CD4-positive, CD25-positive, alpha-beta regulatory T cell (primary cell): ENCODE measurements at regions not wholly inside any gene's neighbourhood (a gene's known extent, or its start where the extent isn't known, plus 50 kb on each side); places are given as distances from the start of the nearest gene placed in this dataset.

Source experiments
- ATAC-seq, 2 donors: fragments of 150-1000 bp; cut with Tn5 transposase; one replicate each; pipeline ENCODE4 v1.10.0; 2021; ENCODE audit warnings: low read depth in 2 of 2, moderate number of reproducible peaks in 2 of 2, moderate library complexity in 1 of 2
- DNase-seq, 3 donors: peaks; one replicate each; pipeline versions ENCODE4 v3.0.0 to v3.0.0-alpha.2; 2012 to 2022; ENCODE audit warnings: mixed read lengths in 1 of 3
- H3K27ac ChIP-seq: one replicate; pipeline ENCODE4 v1.7.0; 2013; ENCODE audit warnings: mild to moderate bottlenecking, low read length; ENCODE audit not compliant: insufficient read depth, poor library complexity, severe bottlenecking
- H3K27me3 ChIP-seq: one replicate; pipeline ENCODE4 v1.7.0; 2013; ENCODE audit warnings: low read length; ENCODE audit not compliant: control insufficient read depth, insufficient read depth
- H3K36me3 ChIP-seq: one replicate; pipeline ENCODE4 v1.7.0; 2013; ENCODE audit warnings: mild to moderate bottlenecking, low read length, moderate library complexity; ENCODE audit not compliant: control insufficient read depth, insufficient read depth
- H3K4me1 ChIP-seq: 2 replicates; pipeline ENCODE4 v1.7.0; 2013; ENCODE audit warnings: mild to moderate bottlenecking, low read length; ENCODE audit not compliant: insufficient read depth, control insufficient read depth, poor library complexity, severe bottlenecking
- H3K4me3 ChIP-seq: one replicate; pipeline ENCODE4 v1.7.0; 2013; ENCODE audit warnings: low read depth, mild to moderate bottlenecking, low read length, moderate library complexity
- H3K9me3 ChIP-seq, 2 experiments: 1 replicate in 1 of 2; 2 replicates in 1 of 2; pipeline ENCODE4 v1.7.0; 2013; ENCODE audit warnings: low read length in 2 of 2, mild to moderate bottlenecking in 1 of 2, moderate library complexity in 1 of 2; ENCODE audit not compliant: control insufficient read depth in 2 of 2
- H3K27ac Mint-ChIP-seq, 3 donors: one replicate each; pipeline ENCODE4 v1.8.0; 2020 to 2022; ENCODE audit warnings: mild to moderate bottlenecking in 3 of 3, mixed read lengths in 3 of 3, moderate library complexity in 2 of 3
- H3K27me3 Mint-ChIP-seq: one replicate; pipeline ENCODE4 v1.8.0; 2022; ENCODE audit warnings: mild to moderate bottlenecking, mixed read lengths
- H3K36me3 Mint-ChIP-seq: one replicate; pipeline ENCODE4 v1.8.0; 2020; ENCODE audit warnings: mixed read lengths
- H3K4me1 Mint-ChIP-seq, 4 donors: one replicate each; pipeline ENCODE4 v1.8.0; 2020 to 2022; ENCODE audit warnings: mixed read lengths in 4 of 4, mild to moderate bottlenecking in 1 of 4
- H3K4me3 Mint-ChIP-seq, 4 donors: one replicate each; pipeline ENCODE4 v1.8.0; 2020 to 2022; ENCODE audit warnings: mild to moderate bottlenecking in 4 of 4, mixed read lengths in 4 of 4, moderate library complexity in 3 of 4
- H3K9me3 Mint-ChIP-seq, 7 donors: one replicate each; pipeline ENCODE4 v1.8.0; 2020 to 2022; ENCODE audit warnings: mixed read lengths in 7 of 7, mild to moderate bottlenecking in 3 of 7, moderate library complexity in 2 of 7

- Histone ChIP-seq H3K27ac (no peak overlapping the region), H3K36me3 (no peaks in the 10 kb centered on the region), H3K4me1 (no peaks in the 10 kb centered on the region), H3K9me3 (no peaks in the 10 kb centered on the region), H3K27me3 (no peaks in the 10 kb centered on the region), H3K4me3 (no peak overlapping the region)
- Mint-ChIP-seq H3K36me3 (no peaks in the 10 kb centered on the region), H3K4me3 (no peak overlapping the region), H3K27me3 (no peaks in the 10 kb centered on the region), H3K4me1 (no peaks in the 10 kb centered on the region), H3K27ac (no peak overlapping the region), H3K9me3 (peaks cover 0 to 7% (median 3%) of the 10 kb centered on the region in 7 donors)
- no peak for ATAC-seq
- no peak for DNase-seq
Observed at GRCh38 chr3:104175696-104176095, 1191.0 kb upstream of the ALCAM start.

GRCh38 chr3:104176706-104177105 is 1190.0 kb upstream of the ALCAM start:
- Histone ChIP-seq H3K27ac (no peak overlapping the region), H3K27me3 (no peaks in the 10 kb centered on the region), H3K36me3 (no peaks in the 10 kb centered on the region), H3K9me3 (no peaks in the 10 kb centered on the region), H3K4me1 (no peaks in the 10 kb centered on the region), H3K4me3 (no peak overlapping the region)
- H3K9me3 Mint-ChIP-seq = peaks cover 0 to 7% (median 1%) of the 10 kb centered on the region in 7 donors
- no peak overlapping the region for H3K4me3 Mint-ChIP-seq
- H3K4me1 Mint-ChIP-seq = no peaks in the 10 kb centered on the region
- no peak overlapping the region for H3K27ac Mint-ChIP-seq
- ATAC-seq (no peak), DNase-seq (no peak)
- H3K27me3 Mint-ChIP-seq = no peaks in the 10 kb centered on the region
- no peaks in the 10 kb centered on the region for H3K36me3 Mint-ChIP-seq

GRCh38 chr3:104178680-104179079 is 1188.0 kb upstream of the ALCAM start:
- DNase-seq (no peak), ATAC-seq (no peak)
- Histone ChIP-seq H3K9me3 (no peaks in the 10 kb centered on the region), H3K27me3 (no peaks in the 10 kb centered on the region), H3K36me3 (no peaks in the 10 kb centered on the region), H3K4me1 (no peaks in the 10 kb centered on the region), H3K4me3 (no peak overlapping the region), H3K27ac (no peak overlapping the region)
- no peaks in the 10 kb centered on the region for H3K4me1 Mint-ChIP-seq
- H3K27me3 Mint-ChIP-seq = no peaks in the 10 kb centered on the region
- no peaks in the 10 kb centered on the region for H3K36me3 Mint-ChIP-seq
- no peak overlapping the region for H3K4me3 Mint-ChIP-seq
- H3K9me3 Mint-ChIP-seq = peaks cover 0 to 7% (median 1%) of the 10 kb centered on the region in 7 donors
- H3K27ac Mint-ChIP-seq = no peak overlapping the region

- Histone ChIP-seq H3K4me1 (no peaks in the 10 kb centered on the region), H3K27me3 (no peaks in the 10 kb centered on the region), H3K27ac (no peak overlapping the region), H3K36me3 (no peaks in the 10 kb centered on the region), H3K4me3 (no peak overlapping the region), H3K9me3 (no peaks in the 10 kb centered on the region)
- no peaks in the 10 kb centered on the region for H3K27me3 Mint-ChIP-seq
- DNase-seq (no peak), ATAC-seq (no peak)
- H3K4me3 Mint-ChIP-seq = no peak overlapping the region
- no peaks in the 10 kb centered on the region for H3K4me1 Mint-ChIP-seq
- H3K36me3 Mint-ChIP-seq = no peaks in the 10 kb centered on the region
- H3K27ac Mint-ChIP-seq = no peak overlapping the region
- peaks cover 0 to 7% (median 1%) of the 10 kb centered on the region in 7 donors for H3K9me3 Mint-ChIP-seq
Observed at GRCh38 chr3:104180906-104181305, 1185.8 kb upstream of the ALCAM start.

- Histone ChIP-seq H3K4me3 (no peak overlapping the region), H3K27me3 (no peaks in the 10 kb centered on the region), H3K27ac (no peak overlapping the region), H3K9me3 (peaks cover 0 to 4% of the 10 kb centered on the region in 2 experiments), H3K4me1 (no peaks in the 10 kb centered on the region), H3K36me3 (no peaks in the 10 kb centered on the region)
- no peak overlapping the region for H3K4me3 Mint-ChIP-seq
- H3K4me1 Mint-ChIP-seq = no peaks in the 10 kb centered on the region
- DNase-seq (no peak), ATAC-seq (no peak)
- H3K36me3 Mint-ChIP-seq = no peaks in the 10 kb centered on the region
- H3K27me3 Mint-ChIP-seq = no peaks in the 10 kb centered on the region
- H3K9me3 Mint-ChIP-seq = peaks cover 0 to 5% (median 2%) of the 10 kb centered on the region in 7 donors
- H3K27ac Mint-ChIP-seq = no peak overlapping the region
Observed at GRCh38 chr3:104190681-104191080, 1176.0 kb upstream of the ALCAM start.

GRCh38 chr3:104198131-104198530 is 1168.6 kb upstream of the ALCAM start:
- Mint-ChIP-seq H3K4me3 (no peak overlapping the region), H3K27ac (no peak overlapping the region), H3K27me3 (no peaks in the 10 kb centered on the region), H3K36me3 (no peaks in the 10 kb centered on the region), H3K9me3 (peaks cover 0 to 6% (median 2%) of the 10 kb centered on the region in 7 donors), H3K4me1 (no peaks in the 10 kb centered on the region)
- H3K9me3 ChIP-seq = no peaks in the 10 kb centered on the region
- no peaks in the 10 kb centered on the region for H3K4me1 ChIP-seq
- H3K27me3 ChIP-seq = no peaks in the 10 kb centered on the region
- no peak for ATAC-seq
- no peak overlapping the region for H3K4me3 ChIP-seq
- H3K36me3 ChIP-seq = no peaks in the 10 kb centered on the region
- DNase-seq = no peak
- H3K27ac ChIP-seq = no peak overlapping the region

GRCh38 chr3:104206925-104207324 is 1159.8 kb upstream of the ALCAM start:
- Histone ChIP-seq H3K27me3 (no peaks in the 10 kb centered on the region), H3K9me3 (no peaks in the 10 kb centered on the region), H3K4me1 (no peaks in the 10 kb centered on the region), H3K27ac (no peak overlapping the region), H3K36me3 (no peaks in the 10 kb centered on the region), H3K4me3 (no peak overlapping the region)
- no peak overlapping the region for H3K27ac Mint-ChIP-seq
- no peaks in the 10 kb centered on the region for H3K4me1 Mint-ChIP-seq
- H3K36me3 Mint-ChIP-seq = no peaks in the 10 kb centered on the region
- no peak overlapping the region for H3K4me3 Mint-ChIP-seq
- ATAC-seq (no peak), DNase-seq (no peak)
- H3K9me3 Mint-ChIP-seq = peaks cover 0 to 6% (median 3%) of the 10 kb centered on the region in 7 donors
- H3K27me3 Mint-ChIP-seq = no peaks in the 10 kb centered on the region

GRCh38 chr3:104214277-104214676 is 1152.4 kb upstream of the ALCAM start:
- Histone ChIP-seq H3K27me3 (no peaks in the 10 kb centered on the region), H3K4me1 (no peaks in the 10 kb centered on the region), H3K27ac (no peak overlapping the region), H3K4me3 (no peak overlapping the region), H3K9me3 (no peaks in the 10 kb centered on the region), H3K36me3 (no peaks in the 10 kb centered on the region)
- Mint-ChIP-seq H3K4me1 (no peaks in the 10 kb centered on the region), H3K4me3 (no peak overlapping the region), H3K36me3 (no peaks in the 10 kb centered on the region), H3K27ac (no peak overlapping the region), H3K27me3 (no peaks in the 10 kb centered on the region), H3K9me3 (peaks cover 0 to 17% (median 2%) of the 10 kb centered on the region in 7 donors)
- no peak for ATAC-seq
- DNase-seq = no peak
